A673 (cell line): ENCODE measurements at regions not wholly inside any gene's neighbourhood (a gene's known extent, or its start where the extent isn't known, plus 50 kb on each side); places are given as distances from the start of the nearest gene placed in this dataset.

ENCODE experiments used
- BruUV-seq: library from RNA; stranded (reverse); fragments of 400-500 nt; replicated peaks from 2 replicates; lab custom pipeline; 2021; lab: Mats Ljungman, UMichigan
- CTCF ChIA-PET: fragments of 300-600 bp; sonication (Branson Sonifier 250); formaldehyde crosslinking; loops from one replicate; lab custom pipeline; 2022; ENCODE audit warnings: antibody characterized with exemption; lab: Charles Lee
- POLR2A ChIA-PET: fragments of 300-600 bp; sonication (Branson Sonifier 250); formaldehyde crosslinking; loops from one replicate; lab custom pipeline; 2022; ENCODE audit warnings: antibody characterized with exemption; ENCODE audit not compliant: low non-redundant PET; lab: Charles Lee
- DNase-seq: peaks from one replicate; pipeline ENCODE4 v3.0.0-alpha.2; 2015; ENCODE audit warnings: low spot score
- H3K27ac ChIP-seq: fragments of 200-600 bp; sonication (generic); 2 replicates; pipeline ENCODE4 v1.5.1; 2016; ENCODE audit warnings: mixed run types, low read depth, mild to moderate bottlenecking, mixed read lengths, antibody characterized with exemption, low read length; ENCODE audit not compliant: poor library complexity, severe bottlenecking
- H3K27me3 ChIP-seq: fragments of 200-600 bp; sonication (generic); replicated peaks from 2 replicates; pipeline ENCODE4 v1.6.1; 2017; ENCODE audit warnings: mixed run types, low read depth, mild to moderate bottlenecking, mixed read lengths, antibody characterized with exemption, low read length; ENCODE audit not compliant: insufficient read depth, poor library complexity
- H3K36me3 ChIP-seq: fragments of 200-600 bp; sonication (generic); 2 replicates; pipeline ENCODE4 v1.6.1; 2016; ENCODE audit warnings: mixed run types, mild to moderate bottlenecking, mixed read lengths, antibody characterized with exemption, low read length; ENCODE audit not compliant: insufficient read depth, poor library complexity, severe bottlenecking
- H3K4me1 ChIP-seq: fragments of 200-600 bp; sonication (generic); 2 replicates; pipeline ENCODE4 v1.6.1; 2017; ENCODE audit warnings: mixed run types, mild to moderate bottlenecking, mixed read lengths, antibody characterized with exemption, low read length; ENCODE audit not compliant: insufficient read depth, poor library complexity, severe bottlenecking
- H3K4me3 ChIP-seq: fragments of 200-600 bp; sonication (generic); 2 replicates; pipeline ENCODE4 v1.5.1; 2016; ENCODE audit warnings: low read depth, mixed run types, mild to moderate bottlenecking, mixed read lengths, low read length; ENCODE audit not compliant: poor library complexity, severe bottlenecking
- H3K9me3 ChIP-seq: fragments of 200-600 bp; sonication (generic); 2 replicates; pipeline ENCODE4 v1.6.1; 2016; ENCODE audit warnings: mixed run types, low read depth, mild to moderate bottlenecking, mixed read lengths, antibody characterized with exemption, low read length; ENCODE audit not compliant: poor library complexity, severe bottlenecking
- EZH2 ChIP-seq: fragments of 200-600 bp; sonication (generic); IDR thresholded peaks from 2 replicates; pipeline ENCODE4 v1.6.1; 2017; ENCODE audit warnings: borderline replicate concordance, low read depth, mild to moderate bottlenecking, mixed read lengths, antibody characterized with exemption, low read length; ENCODE audit not compliant: poor library complexity, severe bottlenecking
- intact Hi-C: fragments of 100-400 bp; cut with micrococcal nuclease; formaldehyde crosslinking; loops from one replicate; pipeline ENCODE4 v1.10.0; 2022; ENCODE audit not compliant: unreplicated experiment
- TF ChIP-seq, protein P1 (sequence below): fragments of 300-800, 200-600 bp; sonication (generic); conservative IDR thresholded peaks from 2 replicates; pipeline ENCODE4 v1.5.1; 2017; ENCODE audit warnings: low read depth, mild to moderate bottlenecking, antibody characterized with exemption, low read length, moderate library complexity, mixed read lengths

DNA sequence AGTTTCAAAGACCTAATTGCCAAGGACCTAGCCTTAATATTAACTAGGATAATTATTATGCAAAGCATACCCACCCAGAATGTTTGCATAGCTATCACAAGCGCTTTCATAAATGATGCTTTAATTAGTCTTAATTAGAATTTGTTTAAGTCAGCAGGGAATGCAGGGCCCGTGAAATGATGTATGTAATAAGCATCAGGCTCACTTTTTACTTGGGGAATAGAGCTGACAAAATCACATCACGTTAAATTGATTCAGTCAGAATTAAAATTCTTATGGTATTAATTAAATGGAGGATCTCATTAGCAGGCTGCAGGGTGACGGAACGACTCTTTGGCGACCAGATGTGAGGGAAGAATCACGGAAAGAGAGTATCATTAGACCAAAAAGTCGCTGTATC is 264.5 kb downstream of the GPD2 start:
- DNase-seq, result no peak
- TF ChIP-seq, protein P1, sequence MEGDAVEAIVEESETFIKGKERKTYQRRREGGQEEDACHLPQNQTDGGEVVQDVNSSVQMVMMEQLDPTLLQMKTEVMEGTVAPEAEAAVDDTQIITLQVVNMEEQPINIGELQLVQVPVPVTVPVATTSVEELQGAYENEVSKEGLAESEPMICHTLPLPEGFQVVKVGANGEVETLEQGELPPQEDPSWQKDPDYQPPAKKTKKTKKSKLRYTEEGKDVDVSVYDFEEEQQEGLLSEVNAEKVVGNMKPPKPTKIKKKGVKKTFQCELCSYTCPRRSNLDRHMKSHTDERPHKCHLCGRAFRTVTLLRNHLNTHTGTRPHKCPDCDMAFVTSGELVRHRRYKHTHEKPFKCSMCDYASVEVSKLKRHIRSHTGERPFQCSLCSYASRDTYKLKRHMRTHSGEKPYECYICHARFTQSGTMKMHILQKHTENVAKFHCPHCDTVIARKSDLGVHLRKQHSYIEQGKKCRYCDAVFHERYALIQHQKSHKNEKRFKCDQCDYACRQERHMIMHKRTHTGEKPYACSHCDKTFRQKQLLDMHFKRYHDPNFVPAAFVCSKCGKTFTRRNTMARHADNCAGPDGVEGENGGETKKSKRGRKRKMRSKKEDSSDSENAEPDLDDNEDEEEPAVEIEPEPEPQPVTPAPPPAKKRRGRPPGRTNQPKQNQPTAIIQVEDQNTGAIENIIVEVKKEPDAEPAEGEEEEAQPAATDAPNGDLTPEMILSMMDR, result no peak
- no peak for TF ChIP-seq EZH2
- Histone ChIP-seq H3K4me3 (no peak overlapping the region), H3K9me3 (no peaks in the 10 kb centered on the region), H3K36me3 (no peaks in the 10 kb centered on the region), H3K27ac (no peak overlapping the region), H3K4me1 (peaks cover 13% of the 10 kb centered on the region), H3K27me3 (no peaks in the 10 kb centered on the region)
- POLR2A ChIA-PET, result no interaction called here
- BruUV-seq, result no TSS peak
- CTCF ChIA-PET, result no interaction called here
- intact Hi-C loops, result no loop called here

DNA sequence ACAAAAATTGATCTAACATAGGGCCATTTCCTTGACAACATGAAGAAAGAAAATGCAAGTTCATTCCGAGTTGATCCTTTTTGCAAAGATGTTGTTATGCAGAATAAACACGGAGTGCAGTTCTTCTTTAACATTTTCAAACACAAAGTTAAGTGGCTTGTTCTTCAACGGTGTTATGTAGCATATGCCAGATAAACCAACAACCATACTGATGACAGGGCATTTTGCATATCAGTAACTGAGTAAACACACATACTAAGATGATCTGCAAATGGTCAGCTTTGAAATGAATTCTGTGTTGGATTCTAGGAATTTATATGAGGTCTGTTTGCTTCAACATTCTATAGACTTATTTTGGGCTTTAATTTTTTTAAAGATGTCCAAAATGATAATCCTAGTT is 266.4 kb downstream of the GPD2 start:
- BruUV-seq, result no TSS peak
- no peaks in the 10 kb centered on the region for H3K27me3 ChIP-seq
- intact Hi-C loops, result no loop called here
- no peaks in the 10 kb centered on the region for H3K9me3 ChIP-seq
- no peak overlapping the region for H3K27ac ChIP-seq
- H3K4me3 ChIP-seq, result no peak overlapping the region
- H3K4me1 ChIP-seq, result peaks cover 13% of the 10 kb centered on the region
- POLR2A ChIA-PET, result no interaction called here
- TF ChIP-seq EZH2, result no peak
- TF ChIP-seq, protein P1, result no peak
- no peaks in the 10 kb centered on the region for H3K36me3 ChIP-seq
- CTCF ChIA-PET, result no interaction called here
- DNase-seq, result no peak

DNA sequence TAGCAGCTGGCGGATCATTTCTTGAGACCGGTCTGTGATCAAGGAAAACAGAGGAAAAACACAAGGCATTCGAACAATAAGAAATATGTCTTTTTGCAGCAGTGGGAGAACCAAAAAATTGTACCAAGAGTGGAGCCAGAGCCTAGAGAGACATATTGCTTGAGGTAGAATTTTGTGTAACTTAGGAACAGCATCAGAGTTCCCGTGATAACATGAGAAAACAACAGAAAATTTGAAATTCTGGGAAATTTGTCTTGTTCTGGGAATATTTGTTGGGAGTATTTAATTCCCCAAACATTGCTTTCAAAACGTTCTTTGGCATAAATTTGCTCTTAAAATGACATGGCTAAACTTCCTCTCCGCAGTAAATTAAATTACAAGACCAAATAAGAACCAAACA is 267.5 kb downstream of the GPD2 start:
- no peaks in the 10 kb centered on the region for H3K9me3 ChIP-seq
- ChIA-PET CTCF (no interaction called here), POLR2A (no interaction called here)
- intact Hi-C loops, result no loop called here
- H3K4me1 ChIP-seq, result peaks cover 13% of the 10 kb centered on the region
- TF ChIP-seq, protein P1, result no peak
- TF ChIP-seq EZH2, result no peak
- no TSS peak for BruUV-seq
- H3K36me3 ChIP-seq, result no peaks in the 10 kb centered on the region
- DNase-seq, result no peak
- H3K27ac ChIP-seq, result no peak overlapping the region
- no peak overlapping the region for H3K4me3 ChIP-seq
- H3K27me3 ChIP-seq, result no peaks in the 10 kb centered on the region
